ENCODE measurements at regions not wholly inside any gene's neighbourhood (a gene's known extent, or its start where the extent isn't known, plus 50 kb on each side); places are given as distances from the start of the nearest gene placed in this dataset.

DNA sequence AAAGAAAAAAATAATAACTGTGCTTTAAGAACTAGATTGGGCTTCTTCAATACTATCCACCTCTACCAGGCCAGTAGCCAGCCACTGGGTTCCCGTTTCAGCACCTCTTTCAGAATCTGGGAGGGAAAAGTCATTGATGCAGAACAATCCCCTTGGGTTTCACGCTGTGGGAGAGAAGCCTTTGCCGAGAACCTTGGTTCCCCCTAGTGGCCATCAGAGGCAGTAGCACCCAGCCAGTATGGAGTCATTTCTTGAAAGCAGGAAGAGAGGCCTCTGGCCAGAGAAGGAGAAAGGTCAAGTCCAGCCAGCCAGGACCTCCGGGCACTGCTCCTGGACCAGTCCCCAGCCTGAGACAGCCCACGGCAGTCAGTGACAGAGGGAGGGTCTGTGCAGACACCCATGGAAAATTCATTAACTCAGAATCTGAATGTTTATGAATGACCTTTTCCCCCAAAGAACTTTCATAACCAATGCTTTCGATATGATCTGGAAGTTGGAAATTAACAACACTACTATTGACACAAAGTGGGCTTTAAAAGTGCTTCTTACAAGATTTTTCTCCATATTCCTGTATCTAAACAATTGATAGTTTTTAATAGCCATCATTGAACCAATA, 51.2 kb upstream of the CDH5 start:
- peak; percentile 18 to 28 for DNase-seq (ENCODE audit: low read depth in 2 of 2)

DNA sequence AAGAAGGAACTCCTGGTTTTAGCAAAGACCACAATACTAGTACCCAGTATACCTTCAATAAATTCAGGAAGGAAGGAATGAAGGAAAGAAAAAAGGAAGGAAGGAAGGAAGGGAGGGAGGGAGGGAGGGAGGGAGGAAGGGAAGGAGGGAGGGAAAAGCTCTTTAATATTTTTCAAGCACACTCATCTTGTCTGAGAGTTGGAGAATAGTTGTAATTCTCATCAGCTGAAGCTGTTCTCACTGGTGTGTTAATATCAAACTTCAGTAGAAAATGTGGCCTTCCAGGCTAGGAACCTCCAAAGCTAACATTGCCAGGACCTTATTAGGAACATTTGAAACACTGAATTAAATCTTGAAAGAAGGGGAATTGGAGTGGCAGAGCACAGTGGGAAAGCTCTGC, 55.2 kb upstream of the CDH5 start:
- DNase-seq (ENCODE audit: low read depth in 2 of 2): no peak

DNA sequence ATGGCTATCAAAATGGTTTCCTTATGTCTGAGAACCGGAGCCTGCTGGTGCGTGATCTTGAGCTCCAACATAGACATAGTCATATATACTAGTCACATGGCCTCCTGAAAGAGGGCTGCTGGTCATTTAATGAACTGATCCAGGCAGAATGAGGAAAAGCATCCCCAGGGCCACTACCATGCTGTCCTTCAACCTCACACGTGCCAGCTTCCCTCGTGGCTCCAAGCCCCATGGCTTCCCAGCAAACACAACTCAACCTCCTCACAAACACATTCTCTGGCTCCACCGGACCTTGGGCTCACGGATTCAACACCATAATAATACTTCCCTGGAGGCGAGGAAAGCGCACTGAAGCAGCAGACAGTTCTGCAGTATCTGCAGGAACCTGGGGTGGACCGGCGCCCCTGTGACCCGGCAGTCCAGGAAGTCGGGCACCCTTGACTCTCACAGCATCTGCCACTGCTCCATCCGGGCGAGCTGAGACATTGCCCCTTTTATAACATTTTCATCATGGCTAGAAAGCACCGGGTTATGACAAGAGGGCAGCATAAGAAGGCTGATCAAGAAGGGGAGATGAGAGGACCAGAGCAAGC, 57.2 kb upstream of the CDH5 start:
- no peak for DNase-seq (ENCODE audit: low read depth in 2 of 2)

DNA sequence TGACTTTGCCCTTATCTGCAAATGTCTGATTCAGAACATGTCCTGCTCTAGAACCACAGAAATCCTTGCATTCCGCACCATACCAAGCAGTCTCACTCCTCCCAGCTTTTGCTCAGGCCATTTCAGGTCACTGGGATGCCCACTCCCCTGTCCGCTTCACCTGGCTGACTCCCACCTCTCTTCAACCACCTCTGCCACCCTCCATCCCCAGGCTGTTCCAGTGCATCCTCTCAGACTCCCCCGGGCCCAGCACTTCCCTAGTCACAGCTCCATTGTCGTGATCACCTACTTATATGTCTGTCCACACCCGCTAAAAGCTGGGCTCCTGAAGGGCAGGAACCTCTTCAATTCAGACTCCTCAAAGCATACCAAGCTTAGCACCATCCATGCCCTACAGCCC, 58.4 kb upstream of the CDH5 start:
- DNase-seq (ENCODE audit: low read depth in 2 of 2): no peak

DNA sequence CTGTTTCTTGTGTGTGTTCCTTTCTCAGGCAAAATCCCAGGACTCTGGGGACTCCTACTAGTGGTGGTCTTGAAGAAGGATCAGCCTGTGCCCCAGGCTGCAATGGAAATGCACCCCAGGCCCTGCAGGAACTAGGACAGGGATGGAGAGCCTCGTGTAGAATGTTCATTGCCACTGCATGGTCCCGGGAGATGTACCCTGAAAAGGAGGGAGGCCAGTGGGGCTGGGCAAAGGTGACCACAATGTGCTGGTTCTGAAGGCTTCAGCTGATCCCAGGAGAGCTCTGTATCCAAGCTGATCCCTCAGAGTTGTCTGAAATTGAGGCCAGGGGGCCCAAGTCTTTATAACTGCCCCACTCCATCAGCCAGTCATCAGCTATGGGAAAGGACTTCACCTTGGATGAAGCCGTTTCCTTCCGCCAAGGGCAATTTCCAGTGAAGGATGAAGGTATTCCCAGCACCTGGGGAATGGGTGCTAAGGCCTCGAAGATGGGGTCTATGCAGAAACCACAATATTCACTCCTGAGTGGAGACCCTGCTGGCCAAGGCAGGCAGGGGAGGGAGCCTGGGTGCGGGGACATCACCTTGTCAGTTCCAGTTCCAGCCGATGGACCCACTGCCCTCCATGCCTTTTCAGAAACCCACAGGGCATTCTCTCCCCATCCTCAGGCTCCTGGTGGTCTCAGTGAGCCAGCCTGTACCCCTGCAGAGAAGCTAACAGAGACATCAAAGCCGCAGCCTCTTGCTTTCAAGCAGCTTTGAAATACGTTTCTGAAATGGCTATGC, 59.9 kb upstream of the CDH5 start:
- no peak for DNase-seq (ENCODE audit: low read depth in 2 of 2)

DNA sequence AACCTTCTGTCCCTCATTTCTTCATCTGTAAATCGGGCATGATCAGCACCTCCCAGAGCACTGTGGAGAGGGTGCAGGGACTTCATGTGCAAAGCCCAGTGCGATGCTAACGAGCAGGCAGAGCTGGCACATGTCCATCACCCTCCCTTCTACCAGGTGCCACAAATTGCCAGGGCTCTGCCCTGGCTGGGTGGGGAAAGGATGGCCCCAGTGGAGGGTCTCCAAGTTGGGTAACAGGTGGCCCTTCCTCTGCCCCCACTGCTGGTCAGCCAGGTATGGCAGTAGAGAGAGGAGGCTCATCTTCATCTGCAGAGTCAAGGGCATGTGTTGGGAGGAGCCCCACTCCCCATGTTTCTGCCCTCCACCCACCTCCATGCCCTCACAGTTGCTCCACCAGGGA, 61.5 kb upstream of the CDH5 start:
- DNase-seq (ENCODE audit: low read depth in 2 of 2): no peak

DNA sequence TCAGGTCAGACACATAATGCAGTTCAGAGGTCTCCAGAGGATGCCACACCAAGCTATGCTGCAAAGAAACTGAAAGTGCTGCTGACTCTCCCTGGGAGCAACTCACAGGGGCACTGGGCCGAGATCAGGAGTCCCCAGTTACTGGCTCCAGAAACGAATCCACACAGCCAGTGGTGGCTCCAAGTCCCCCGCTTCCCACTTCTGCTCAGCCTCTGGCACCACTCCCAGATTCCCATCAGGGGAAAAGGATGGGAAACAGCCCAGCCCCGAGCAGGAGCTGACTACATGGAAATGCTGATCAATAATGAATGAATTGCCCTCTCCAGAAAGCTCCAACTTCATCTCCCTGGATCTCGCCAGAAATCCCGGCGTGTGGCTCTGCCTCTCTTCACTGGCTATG, 62.3 kb upstream of the CDH5 start:
- no peak for DNase-seq (ENCODE audit: low read depth in 2 of 2)

DNA sequence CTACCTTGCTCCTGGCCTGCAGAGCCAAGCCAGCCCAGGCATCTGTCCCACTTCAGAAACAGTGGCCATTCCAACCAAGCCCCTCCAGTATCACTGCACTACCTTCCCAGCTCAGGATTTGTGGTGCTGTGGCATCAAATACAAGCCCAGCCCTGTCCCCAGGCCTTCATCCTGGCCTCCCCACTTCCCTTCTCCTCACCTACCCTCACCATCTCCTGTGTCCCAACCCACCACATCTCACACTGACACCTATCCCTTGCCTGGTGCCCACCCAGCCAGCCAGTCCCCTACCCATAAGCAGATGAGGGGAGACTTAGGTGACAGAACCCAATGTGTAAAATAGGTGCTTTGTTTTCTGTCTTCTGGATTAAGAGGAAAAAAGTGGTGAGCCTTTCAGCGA, 66.0 kb upstream of the CDH5 start:
- DNase-seq (ENCODE audit: low read depth in 2 of 2): no peak

DNA sequence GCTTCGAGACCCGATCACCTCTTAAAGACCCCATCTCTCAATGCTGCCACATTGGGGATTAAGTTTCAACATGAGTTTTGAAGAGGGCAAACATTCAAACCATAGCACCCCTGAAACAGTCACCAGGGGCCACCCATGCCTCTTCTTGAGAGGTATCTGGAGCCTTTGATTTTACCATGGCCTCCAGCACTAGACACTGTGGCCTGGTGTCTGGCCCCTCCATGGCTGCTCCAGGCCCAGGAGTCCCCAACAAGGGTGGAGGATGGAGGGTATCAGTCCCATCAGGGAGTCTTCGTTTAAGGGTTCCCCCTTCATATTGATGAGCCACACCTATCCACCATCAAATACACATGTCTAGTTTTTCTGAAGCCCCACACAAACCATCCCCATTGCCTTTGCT, 66.5 kb upstream of the CDH5 start:
- DNase-seq (ENCODE audit: low read depth in 2 of 2): no peak

DNA sequence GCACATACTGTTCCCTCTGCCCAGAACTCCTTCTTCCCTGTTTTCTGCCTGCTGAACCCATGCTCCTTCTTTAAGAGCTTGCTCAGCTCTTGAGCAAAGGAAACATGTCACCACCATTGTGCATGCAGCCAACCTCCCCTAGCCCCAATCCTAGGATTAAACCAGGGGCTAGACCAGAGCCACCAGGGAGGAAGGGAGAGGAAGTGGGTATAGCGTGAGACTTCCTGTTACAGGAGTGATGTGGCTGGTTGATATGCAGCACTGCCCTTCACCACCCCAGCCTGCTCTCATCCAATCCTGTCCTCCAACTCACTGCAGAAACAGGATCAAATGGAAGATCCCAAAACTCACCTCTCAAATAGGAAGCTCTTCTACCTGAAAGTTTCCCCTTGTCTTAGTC, 67.1 kb upstream of the CDH5 start:
- no peak for DNase-seq (ENCODE audit: low read depth in 2 of 2)

DNA sequence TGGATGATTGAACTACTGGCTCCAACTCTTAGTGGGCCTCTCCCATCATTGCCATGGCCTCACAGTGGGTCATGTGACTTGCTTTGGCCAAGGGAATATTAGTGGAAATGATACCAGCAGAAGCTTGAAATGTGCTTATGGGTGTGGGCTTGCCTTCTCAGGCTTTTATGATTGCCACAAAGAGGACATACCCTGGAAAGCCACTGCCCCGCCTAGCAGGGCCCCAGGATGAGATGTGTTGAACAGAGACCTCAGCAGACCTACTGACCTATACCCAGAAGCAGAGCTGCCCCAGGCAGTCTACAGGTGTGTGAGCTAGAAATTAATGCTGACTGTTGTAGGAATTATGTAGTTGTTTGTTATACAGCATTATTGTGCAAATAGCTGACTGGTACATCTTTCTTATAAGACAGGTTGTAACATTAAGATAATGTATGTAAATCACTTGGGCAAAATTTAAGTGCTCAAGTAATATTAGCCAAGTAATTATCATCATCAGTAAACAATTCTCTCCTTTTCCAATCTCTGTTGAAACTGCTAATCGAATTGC, 67.8 kb upstream of the CDH5 start:
- no peak for DNase-seq (ENCODE audit: low read depth in 2 of 2)

DNA sequence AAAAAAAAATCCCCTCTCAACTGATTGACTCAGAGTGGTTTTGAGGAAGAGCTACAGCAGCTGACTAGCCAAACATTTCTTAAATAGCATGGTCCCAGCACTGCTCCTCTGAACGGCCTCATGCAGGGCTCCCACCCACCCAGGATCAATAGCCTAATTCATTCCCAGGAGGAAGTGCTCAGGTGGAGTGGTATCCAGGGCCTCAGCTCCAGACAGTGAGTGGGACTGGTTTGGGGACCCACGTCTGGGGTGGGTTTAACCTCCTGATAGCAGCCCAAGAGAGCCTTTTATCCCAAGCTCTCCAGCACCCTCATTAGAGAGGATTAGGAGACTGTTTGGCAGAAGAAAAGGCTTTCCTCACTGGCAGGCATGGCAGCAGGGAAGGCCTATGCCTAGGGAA, 68.5 kb upstream of the CDH5 start:
- no peak for DNase-seq (ENCODE audit: low read depth in 2 of 2)

DNA sequence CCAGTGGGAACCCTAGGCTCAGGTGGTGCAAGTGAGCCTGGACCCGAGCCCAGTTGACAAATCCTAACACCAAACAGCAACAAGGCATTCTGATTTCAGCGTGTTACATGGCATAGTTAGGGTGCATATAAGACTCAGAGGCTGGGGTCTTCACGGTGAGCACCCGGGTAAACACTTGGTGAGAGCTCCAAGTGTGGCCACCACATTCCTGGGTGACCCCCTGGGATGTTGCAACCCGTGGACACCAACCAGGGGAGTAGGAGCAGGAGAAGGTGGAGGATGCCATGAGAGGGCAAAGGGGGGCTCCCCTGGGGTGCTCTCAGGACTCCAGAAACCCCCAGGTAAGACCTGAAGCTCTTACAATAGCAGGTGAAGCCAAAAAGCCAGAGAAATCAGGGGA, 69.9 kb upstream of the CDH5 start:
- DNase-seq (ENCODE audit: low read depth in 2 of 2): no peak

DNA sequence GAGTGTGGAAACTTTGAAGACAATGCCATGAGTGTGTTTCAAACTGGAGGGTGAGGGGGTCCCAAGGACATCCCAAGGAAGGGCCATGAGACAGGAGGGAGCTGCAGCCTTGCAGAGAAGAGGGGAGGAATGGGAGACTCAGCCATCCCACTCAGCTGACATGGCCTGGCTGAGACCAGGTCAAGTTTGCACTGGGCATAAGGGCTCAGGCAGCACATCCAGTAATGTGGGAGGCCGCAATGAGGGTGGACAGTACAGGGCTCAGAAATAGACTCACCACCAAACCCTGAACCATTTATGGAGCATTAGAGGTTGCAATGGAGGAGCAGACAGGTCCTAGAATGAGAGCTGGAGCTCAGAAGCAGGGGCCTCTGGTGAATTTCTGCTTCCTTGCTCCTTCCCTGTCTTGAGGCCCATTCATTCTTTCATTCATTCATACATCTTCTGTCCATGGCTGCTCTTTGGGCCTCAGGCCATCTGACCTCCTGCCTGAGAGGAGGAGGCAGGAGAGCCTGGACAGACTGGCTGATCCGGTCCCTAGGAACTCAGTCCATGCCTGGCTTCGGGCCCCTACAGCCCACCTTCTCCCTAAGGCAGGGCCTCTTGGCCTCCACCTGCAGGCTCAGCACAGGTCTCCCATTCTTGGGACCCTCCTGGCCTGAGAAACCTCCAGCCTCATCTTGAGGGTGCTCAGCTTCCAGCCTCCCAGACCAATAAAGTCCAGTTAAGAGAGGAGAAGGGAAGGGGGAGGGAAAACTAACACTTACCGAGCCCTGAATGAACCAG, 70.5 kb upstream of the CDH5 start:
- DNase-seq (ENCODE audit: low read depth in 2 of 2): no peak

DNA sequence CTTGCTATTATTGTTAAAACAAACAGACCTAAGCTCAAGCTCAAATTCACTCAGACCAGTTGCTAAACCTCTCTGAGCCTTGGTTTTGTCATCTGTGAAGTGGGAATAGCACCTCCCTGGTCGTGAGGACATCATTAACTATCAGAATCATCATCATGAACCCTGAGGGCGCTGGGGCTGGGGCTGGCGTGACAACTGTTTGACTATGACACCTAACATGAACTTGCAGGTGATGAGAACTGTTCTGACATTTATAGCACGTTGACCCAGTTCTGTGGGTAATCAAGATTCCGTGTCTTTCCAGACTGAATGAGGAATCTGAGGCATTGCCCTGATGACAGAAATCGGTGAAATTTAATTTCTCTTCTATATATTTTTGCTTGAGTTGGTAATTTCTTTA, 71.3 kb upstream of the CDH5 start:
- DNase-seq (ENCODE audit: low read depth in 2 of 2): no peak

DNA sequence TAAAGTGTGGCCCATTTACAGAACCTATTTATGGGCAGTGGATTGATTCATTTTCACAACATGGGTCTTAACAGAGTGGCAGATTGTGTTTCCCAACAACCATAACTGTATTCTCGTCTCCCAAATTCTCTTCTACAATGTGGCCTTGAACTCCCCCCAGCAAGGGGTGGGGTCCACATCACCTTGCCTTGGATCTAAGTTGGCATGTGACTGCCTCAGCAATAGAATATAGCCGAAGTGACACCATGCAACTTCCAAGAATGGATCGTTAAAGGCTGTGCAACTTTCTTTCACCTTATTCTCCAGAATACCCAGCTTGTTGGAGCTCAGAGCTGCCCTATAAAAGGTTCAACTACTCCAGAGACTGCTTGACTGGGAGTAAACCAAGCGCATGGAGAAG, 72.0 kb upstream of the CDH5 start:
- no peak for DNase-seq (ENCODE audit: low read depth in 2 of 2)

DNA sequence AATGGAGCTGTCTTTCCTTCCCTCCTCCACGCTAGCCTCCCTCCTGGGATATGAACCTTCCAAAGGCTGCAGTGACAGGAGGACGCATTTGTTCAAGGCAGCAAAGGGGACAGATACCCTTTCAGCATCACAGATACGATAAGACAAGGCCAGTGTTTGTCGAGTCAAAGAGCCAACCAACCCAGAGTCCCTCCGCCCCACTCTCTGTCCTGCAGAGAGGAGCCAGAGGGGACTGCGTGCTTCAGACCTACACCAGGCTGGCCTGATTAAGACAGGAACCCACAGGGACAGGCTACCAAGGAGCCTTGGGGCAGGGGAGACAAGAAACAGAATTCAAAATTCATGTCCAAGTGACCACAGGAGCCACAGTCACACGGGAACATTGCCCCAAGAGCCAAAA, 72.6 kb upstream of the CDH5 start:
- no peak for DNase-seq (ENCODE audit: low read depth in 2 of 2)

DNA sequence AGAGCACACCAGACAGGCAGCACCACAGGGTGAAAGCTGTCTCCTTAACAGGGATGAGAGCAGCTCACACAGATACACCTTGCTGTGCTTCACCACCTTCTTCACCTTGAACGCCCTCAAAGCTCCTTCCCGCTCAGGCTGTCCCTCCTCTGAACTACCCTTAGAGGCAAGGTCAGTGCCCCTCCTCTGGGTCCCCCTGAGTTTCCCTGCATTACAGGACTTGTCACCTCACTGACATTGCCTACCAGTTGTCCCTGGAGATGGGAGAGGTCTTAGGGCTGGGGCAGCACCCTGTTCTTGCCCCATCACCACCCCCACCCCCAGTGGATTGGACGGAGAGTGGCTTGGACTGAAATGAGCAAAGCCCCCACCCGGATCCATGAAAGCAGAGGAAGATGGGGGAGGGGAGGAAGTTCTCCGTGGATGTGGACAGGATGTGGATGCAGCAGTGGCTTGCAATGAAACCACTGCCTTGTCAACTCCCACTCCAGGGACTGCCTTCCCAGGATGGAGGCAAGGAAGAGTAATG, 73.2 kb upstream of the CDH5 start:
- no peak for DNase-seq (ENCODE audit: low read depth in 2 of 2)

DNA sequence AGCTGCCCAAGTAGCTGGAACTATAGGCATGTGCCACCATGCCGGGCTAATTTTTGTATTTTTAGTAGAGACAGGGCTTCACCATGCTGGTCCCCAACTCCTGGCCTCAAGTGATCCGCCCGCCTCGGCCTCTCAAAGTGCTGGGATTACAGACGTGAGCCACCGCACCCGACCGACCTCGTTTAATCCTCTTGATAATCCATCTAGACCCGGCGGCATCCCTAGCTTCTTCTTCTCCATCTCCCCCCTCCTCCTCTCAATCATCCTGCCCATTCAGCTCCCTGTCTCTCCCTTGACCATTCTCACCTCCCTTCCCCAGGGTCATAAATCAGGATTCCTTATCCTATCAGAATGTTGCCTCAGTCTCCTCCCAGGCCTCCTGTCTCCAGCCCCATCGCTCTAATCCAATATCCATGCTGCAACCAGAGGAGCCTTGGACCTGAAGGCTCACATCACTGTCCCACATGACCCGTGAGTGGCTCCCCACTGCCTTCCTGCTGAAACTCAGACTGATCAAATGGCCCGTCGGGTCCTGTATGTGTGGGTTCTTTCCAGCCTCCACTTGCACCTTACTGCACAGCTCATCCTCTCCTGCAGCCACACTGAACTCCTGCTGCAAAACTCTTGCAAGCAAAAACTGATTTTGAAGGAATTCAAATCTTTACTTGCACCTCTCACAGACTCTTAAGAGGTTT, 74.1 kb upstream of the CDH5 start:
- DNase-seq (ENCODE audit: low read depth in 2 of 2): no peak

DNA sequence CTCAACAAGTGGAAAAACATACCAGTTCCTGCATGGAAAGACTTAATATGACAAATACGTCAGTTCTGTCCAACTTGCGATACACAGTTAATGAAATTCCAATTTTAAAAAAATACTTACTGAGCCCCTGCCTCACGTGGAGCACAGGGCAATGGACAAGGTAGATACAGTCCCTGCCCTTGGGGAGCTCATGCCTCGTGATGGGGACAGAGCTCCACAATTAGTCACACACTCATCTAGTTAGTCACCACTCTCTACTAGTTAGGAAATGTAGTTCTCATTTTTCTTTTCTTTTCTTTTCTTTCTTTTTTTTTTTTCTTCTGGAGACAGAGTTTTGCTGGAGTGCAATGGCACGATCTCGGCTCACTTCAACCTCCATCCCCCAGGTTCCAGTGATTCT, 74.7 kb upstream of the CDH5 start:
- DNase-seq (ENCODE audit: low read depth in 2 of 2): no peak

DNA sequence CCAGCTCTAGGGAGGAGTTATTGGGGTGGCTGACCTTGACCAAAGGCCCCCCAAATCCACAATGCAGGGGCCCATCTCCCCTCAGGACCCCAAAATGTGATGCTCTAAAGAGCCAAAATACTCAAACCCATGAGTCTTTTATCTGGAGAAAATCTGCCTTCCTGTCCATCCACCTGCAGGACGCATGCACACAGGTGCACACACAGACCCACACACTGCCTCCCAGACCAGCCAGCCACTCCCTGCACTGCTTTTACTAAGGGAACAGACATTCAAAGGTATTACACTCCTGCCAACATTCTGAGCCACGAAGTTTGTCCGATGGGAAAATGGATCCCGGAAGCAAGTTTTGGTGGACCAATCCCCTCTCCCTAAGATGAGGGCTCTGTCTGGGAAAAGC, 76.1 kb upstream of the CDH5 start:
- no peak for DNase-seq (ENCODE audit: low read depth in 2 of 2)

DNA sequence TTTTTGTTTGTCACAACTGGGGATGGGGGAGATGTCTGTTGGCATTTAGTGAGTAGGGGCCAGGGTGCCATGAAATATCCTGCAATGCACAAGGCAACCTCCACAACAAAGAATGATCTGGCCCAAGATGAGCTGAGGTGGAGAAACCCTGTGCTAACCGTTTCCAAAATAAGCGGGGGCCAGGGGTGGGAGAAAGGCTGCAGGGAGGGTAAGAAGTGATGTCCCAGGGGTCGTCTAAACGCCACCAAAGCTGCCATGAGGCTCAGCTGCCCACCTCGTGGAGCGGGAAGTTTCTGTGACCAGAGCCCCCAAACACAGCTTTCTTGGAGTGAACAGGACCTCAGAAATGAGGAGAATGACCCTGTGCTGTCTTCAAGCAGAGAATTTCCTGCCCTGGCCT, 76.5 kb upstream of the CDH5 start:
- no peak for DNase-seq (ENCODE audit: low read depth in 2 of 2)

All from activated CD4-positive, alpha-beta T cell treated with anti-CD3 and anti-CD28 coated beads for 24 hours (primary cell).